ENCODE measurements at regions not wholly inside any gene's neighbourhood (a gene's known extent, or its start where the extent isn't known, plus 50 kb on each side); places are given as distances from the start of the nearest gene placed in this dataset.
"Not testable (repeated sequence)": the region's sequence is repeated elsewhere in the genome, so short reads cannot be mapped to it uniquely, and the experiment has no call there.

GRCh38 chr13:90995001-90995400 is 352.5 kb upstream of the MIR17HG start:
- DNase-seq, result no peak

- no peak for DNase-seq
These were observed 351.9 kb upstream of the MIR17HG start for GRCh38 chr13:90995614-90996013.

DNA sequence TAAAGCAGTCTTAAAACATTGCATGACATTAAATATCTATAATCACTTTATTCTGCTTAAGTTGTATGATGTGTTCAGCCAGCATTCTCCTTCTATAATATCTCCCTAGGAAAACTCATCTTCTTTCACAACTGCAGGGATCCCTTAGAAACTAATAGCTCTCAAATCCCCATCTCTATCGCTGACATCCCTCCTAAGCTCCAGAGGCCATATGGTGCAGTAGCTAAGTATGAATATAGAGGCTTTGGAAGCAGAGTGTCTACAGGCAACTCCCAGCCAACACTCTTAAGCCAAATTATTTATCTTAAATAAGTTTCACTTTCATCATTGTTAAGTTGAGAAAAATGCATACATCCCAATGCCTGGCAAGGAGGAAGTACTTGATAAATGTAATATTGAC is 349.5 kb upstream of the MIR17HG start:
- no peak for DNase-seq

- no peak for DNase-seq
These were observed 348.1 kb upstream of the MIR17HG start for GRCh38 chr13:90999401-90999800.

DNA sequence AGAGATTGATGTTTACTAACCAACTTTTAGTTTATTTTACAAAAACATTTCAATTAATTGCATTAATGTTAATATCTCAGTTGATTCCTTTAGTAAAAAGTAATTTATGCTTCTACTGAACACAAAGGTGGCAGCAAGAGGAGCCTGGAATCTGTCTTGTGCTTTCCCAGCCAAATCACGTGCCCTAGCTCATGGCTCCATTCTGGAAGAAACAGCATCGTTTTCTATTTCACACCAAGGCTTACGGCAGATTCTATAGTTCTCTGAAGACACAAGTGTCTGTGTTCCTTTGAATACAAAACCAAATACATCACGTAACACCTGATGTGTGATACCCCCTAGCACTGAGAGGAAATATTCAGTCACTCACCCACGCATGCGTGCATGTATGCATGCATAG is 346.1 kb upstream of the MIR17HG start:
- DNase-seq, result no peak

- no peak for DNase-seq
These were observed 332.8 kb upstream of the MIR17HG start for GRCh38 chr13:91014696-91015095.

- DNase-seq, result peak; percentile 35
These were observed 330.3 kb upstream of the MIR17HG start for GRCh38 chr13:91017031-91017668.

DNA sequence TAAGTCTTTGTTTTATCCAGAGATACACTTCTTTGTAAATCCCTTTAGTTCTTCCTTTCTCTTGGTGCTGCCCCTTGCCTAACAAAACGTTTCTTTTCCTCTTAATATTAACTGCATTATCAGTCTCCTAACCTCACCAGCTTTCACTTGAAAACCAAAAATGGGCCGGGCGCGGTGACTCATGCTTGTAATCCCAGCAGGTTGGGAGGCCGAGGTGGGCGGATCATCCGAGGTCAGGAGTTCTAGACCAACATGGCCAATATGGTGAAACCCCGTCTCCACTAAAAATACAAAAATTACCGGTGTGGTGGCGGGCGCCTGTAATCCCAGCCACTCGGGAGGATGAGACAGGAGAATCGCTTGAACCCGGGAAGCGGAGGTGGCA is 329.8 kb upstream of the MIR17HG start:
- DNase-seq, result no peak

GRCh38 chr13:91020461-91021034 is 326.9 kb upstream of the MIR17HG start:
- DNase-seq, result no peak

GRCh38 chr13:91024157-91024792 is 323.2 kb upstream of the MIR17HG start:
- DNase-seq, result no peak

GRCh38 chr13:91025442-91025841 is 322.0 kb upstream of the MIR17HG start:
- no peak for DNase-seq

- no peak for DNase-seq
These were observed 316.0 kb upstream of the MIR17HG start for GRCh38 chr13:91031508-91031907.

DNA sequence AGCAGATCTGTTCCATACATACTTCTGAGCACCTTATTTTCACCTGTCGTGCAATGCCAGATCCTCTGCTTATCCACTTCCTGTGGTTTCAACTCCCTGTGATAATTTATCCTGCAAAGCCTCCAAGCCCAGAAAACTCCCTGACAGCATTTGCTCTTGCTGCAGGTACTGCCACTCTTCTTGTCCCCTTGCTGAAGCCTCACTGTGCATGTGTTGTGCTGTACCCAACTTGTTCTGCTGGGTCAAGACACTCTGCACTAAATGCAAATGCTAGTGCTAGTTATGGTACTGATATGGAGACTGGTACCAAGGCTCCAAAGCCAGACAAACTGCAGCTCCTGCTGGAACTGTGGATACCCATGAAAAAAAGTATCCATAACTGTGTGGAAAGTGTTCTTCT is 315.4 kb upstream of the MIR17HG start:
- DNase-seq, result no peak

DNA sequence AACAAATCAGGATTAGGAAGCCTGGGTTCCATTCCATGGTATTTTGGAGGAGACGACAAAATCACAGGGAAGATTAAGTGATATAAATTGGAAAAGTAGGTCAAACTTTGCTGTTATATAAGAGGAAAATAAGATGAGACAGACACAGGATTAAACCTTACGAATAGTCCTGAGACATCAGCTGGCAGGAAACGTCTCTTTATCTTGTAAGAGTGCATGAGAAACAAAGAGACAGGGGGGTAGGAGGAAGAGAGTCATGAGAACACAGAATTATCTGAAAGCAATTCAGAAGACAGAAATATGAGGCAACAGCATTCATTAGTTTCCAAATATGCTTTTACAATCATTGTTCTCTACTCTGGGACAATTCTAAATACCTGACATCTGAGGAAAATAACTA is 310.6 kb upstream of the MIR17HG start:
- no peak for DNase-seq

- no peak for DNase-seq
These were observed 304.6 kb upstream of the MIR17HG start for GRCh38 chr13:91042870-91043269.

DNA sequence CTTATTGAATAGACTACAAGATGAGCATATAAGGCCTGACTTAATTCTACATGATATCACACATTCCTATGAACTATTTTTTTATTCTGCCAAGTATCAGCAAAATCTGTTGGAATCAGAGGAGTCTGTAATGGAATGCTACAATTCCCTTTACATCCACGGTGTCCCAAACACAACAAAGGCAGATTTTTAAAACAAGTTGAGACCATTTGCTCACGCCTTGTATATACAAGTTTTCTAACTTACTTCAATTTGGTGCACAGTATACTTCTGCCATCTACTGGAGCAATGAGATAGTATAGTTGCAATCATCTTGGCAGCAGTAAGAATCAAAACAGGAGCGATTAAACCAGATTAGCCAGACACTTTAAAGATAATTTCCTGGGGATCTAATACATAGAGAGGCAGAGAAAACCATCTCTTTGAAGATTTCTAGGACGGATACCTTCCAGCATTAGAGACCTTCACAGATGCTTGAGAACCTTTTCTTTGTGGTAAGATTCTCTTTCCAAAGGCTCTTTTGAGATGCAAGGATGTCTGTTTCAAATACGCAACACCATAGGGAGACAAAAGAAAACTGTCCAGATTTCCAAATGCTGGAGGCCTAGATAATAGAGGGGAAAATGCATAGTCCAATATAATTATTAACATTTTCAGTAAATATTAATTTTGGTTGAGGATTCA is 302.0 kb upstream of the MIR17HG start:
- DNase-seq, result peak; percentile 0

DNA sequence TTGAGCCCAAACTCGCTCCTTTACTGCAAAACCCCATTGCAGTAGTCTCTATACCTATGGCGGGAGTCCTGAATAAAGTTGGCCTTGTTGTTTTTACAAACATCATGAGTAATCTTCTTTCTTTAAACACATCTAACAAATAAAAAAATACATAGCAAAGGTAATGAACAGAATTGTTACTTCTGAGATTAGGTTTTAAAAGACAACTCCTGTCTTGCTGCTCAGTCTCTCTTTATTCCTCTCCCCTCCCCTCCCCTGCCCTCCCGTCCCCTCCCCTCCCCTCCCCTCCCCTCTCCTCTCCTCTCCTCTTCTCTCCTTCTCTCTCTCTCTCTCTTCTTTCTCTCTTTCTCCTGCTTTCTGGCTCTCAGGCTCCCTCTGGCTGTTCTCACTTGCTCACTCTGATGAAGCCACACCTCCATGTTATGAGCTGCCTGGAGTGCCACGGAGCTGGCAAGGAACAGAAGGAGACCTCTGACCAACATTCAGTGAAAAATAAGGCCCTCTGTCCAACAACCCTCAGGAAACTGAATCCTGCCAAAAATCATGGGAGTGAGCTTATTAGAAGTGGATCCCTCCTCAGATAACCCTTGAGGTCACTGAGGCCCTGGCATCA is 300.7 kb upstream of the MIR17HG start:
- DNase-seq, result no peak

DNA sequence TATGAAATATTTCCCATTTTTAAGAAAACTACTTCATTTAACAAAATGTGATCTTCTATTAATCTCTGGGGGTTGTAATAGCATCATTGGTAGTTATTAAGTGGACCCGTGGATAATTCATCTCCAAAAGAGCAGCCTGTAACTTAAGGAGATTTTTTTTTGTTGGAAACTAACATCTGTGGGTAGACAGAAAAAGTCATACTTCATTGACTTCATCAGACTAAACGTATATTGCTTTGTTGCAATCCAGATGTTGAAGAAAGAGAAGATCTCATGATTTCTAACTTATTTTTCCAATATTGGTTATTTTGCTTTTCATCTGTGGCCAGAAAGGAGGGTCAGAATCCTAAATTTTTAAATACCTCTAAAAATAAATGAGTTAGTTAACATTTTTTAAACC is 296.5 kb upstream of the MIR17HG start:
- DNase-seq, result no peak

GRCh38 chr13:91052876-91053275 is 294.6 kb upstream of the MIR17HG start:
- DNase-seq, result no peak

DNA sequence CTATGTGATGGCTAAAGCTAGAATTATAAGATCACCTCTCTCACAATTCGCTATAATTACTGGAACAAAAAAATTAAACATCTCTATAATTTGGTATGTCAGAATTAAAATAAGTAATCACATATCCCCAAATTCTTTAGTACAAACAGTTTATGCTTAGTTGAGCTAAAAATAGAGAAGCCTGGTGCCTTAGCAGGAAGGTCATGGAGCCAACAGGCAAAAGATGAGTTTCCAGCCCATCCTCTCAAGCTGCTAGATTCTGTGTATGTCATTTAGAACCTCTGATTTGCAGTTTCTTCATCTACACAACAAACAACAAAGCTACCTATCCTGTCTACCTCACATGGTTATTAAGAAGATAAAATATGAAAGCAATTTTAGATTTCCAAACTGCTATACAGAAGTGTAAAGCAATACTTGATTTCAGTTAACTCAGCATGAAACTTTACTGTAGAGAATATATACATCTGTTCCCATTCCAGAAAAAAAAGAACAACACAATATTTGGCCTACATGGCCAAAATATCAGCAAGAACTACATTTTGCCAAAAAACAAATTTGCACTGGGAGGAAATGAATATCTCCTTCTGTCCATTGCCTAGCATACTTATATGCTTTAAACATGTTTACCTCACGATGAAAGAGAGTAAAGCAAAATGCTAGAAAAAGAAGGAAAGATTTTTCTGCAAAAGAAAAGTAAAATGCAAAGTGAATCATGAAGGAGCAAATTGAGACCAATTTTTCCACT is 294.0 kb upstream of the MIR17HG start:
- no peak for DNase-seq

DNA sequence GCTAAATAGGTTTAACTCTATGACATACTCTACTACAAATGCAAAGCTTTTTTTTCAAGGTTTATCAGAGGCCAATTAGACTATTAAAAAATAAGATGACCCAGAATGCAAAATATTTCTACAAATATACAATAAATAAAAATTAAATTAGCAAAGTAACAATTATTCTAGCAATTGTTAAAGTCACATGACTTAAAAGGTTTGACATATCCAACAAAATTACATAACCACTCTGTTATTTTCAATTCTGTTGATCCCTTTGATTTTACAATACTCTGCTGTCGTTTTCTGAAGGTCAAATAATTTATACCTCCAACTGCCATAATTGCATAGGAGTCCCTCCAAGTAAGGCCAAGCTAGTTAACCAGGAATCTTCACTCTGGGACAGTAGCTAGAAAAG is 292.6 kb upstream of the MIR17HG start:
- no peak for DNase-seq

GRCh38 chr13:91056746-91057145 is 290.7 kb upstream of the MIR17HG start:
- DNase-seq, result no peak

DNA sequence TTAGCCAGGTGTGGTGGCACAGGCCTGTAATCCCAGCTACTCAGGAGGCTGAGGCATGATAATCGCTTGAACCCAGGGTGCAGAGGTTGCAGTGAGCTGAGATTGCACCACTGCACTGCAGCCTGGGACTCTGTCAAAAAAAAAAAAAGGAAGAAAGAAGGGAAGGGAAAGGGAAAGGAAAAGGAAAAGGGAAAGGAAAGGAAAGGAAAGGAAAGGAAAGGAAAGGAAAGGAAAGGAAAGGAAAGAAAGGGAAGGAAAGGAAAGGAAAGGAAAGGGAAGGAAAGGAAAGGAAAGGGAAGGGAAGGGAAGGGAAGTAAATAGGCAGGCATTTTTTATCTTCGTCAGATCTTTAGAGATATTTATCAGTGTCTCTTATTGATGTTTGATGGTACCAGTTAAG is 290.0 kb upstream of the MIR17HG start:
- DNase-seq, result not testable (repeated sequence)
